ENCODE measurements at regions not wholly inside any gene's neighbourhood (a gene's known extent, or its start where the extent isn't known, plus 50 kb on each side); places are given as distances from the start of the nearest gene placed in this dataset.
"Not testable (repeated sequence)": the region's sequence is repeated elsewhere in the genome, so short reads cannot be mapped to it uniquely, and the experiment has no call there.

DNA sequence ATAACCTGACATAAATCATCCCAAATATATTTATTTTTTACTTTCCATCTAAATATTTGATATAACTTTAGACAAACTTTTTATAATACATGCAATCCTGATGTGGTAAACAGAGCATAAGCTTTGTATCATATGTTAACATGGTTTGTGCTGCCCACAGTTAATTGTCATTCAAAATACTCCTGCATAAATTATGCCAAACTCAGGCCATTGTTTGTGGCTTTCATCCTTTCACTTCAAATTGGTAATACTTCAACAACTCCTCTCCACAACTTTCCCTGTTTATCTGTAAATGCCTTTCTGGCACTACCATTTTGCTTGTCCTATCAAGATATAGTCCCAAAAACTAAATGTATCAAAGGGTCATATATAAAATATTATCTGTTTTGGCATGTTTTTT lies 586.7 kb downstream of the HINT1 start:
- no peak for DNase-seq (ENCODE audit: low read depth)

DNA sequence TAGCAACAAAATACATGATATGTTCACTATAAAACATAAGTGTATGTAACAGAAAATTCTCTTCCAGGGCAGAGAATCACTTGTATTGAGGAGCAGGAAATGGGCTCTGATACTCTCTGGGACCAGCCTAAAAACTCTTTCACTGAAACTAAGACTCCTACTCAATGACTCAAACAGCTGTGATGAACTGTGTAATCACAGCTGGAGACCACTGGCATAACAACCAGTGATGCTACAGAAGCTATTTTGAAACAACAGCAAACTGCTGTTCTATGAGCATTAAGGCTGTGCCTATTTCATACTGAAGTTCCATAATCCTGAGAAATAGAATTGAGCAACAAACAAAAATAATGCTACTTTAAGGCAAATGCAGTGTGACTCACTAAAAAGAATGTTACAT lies 594.0 kb downstream of the HINT1 start:
- no peak for DNase-seq (ENCODE audit: low read depth)

DNA sequence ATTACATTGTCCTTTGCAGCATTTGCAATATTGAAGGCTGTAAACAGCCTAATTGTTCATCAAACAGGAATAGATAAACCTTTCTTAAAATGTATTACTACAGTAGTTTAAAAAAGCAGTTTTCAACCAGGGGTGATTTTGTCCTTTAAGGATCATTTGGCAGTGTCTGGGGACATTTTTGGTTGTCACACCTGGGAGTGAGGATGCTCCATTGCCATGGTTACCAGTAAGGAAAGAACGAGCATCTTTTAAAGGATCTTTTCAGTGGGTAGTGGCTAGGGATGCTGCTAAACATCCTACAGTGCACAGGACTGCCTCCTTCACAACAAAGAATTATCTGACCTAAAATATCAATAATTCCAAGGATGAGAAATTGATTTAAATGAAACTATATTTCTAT lies 596.3 kb downstream of the HINT1 start:
- DNase-seq (ENCODE audit: low read depth), result no peak

DNA sequence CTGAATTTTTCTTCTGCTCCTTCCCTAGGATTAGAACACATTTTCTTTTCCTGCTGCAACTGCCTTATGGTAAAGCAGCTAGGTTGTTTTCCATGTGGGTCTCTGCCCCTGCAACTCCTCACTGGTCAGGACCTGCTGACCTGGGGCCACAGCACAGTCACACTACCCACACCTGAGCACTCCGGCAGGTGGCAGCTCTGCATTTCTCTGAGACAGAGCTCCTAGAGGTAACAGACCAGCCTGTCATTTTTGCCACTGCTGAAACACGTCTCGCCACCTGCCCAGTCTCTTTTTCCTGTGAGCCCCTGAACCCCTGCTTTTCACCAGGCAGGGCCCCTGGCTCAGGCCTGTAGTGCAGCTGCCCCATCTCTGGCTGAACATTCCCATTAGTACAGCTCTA lies 609.6 kb downstream of the HINT1 start:
- no peak for DNase-seq (ENCODE audit: low read depth)

DNA sequence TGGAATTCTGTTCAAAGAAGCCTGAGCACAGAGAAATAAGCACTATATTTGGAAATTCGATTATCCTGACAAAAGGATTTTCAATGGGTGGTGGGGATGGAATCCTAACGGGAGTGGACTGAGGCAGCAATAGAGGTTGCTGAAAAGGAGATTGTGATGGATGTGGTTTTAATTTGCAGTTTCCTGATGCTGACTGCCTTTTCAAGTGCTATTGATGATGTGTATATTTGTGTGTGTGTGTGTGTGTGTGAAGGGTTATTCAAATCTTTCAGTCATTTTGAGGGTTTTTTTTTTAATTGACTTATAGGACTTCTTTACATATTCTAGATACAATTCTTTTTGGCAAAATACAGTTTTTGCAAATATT lies 614.5 kb downstream of the HINT1 start:
- no peak for DNase-seq (ENCODE audit: low read depth)

DNA sequence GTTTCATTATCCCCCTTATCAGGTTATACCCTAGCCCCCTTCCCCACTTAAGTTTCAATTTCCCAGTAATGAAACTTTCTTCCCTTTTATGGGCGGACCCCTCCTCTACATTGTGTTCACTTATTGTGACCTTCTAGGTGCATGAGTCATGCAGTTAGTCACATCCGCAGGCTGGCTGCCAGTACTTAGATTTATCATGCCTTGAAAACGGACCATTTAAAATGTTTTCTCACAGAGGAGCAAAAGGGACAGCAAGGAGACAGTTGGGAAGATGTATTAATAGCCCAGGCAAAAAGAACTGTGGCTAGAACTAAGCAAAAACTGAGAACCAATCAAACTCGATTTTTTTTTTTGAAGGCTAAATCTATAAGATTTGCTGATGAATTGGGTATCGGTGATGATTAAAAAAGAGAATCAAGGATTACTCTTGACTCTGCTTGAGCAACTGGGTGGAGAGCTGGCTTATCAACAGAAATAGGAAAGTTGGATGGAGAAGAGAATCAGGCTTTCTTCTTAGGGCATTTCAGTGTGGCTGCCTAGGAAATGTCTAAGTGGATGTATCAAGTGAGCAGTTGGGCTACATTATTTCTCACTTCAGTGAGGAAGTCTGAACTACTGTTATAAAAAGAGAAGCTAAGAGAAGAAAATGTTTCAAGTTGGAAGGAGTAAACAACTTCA lies 615.0 kb downstream of the HINT1 start:
- DNase-seq (ENCODE audit: low read depth), result no peak

DNA sequence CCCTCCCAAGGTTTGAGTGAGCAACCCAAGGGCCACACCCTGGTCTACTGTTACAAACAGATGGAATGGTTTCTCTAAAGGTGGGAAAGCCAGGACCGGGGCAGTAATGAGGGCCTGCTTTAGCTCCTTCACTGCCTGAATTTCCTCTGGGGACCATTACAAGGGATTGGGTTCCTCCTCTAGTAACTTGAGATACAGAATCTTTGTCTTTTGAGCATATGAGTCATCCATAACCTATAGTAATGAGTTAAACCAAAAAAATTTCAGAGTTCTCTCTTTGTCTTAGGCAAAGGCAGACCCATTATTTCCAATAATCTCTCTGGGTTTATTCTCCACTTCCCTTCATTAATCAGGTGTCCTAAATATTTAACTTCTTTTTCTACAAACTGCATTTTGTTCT lies 618.8 kb downstream of the HINT1 start:
- DNase-seq (ENCODE audit: low read depth), result no peak

DNA sequence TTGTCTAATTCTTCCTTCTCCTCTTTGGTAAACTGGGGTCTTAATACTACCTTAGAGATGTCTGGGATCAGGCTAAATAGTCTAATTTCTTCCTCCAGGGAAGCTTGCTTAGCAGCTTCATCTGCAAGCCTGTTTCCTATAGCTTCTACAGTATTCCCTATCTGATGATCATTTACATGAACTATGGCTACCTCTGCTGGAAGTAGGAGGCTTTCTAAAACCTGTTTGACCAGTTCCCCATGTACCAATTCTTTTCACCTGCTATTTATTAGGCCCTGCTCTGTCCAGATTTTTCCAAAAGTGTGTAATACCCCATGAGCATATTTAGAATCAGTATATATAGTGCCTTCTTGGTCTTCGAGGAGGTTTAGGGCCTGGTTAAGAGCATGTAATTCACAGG lies 619.8 kb downstream of the HINT1 start:
- DNase-seq (ENCODE audit: low read depth), result no peak

DNA sequence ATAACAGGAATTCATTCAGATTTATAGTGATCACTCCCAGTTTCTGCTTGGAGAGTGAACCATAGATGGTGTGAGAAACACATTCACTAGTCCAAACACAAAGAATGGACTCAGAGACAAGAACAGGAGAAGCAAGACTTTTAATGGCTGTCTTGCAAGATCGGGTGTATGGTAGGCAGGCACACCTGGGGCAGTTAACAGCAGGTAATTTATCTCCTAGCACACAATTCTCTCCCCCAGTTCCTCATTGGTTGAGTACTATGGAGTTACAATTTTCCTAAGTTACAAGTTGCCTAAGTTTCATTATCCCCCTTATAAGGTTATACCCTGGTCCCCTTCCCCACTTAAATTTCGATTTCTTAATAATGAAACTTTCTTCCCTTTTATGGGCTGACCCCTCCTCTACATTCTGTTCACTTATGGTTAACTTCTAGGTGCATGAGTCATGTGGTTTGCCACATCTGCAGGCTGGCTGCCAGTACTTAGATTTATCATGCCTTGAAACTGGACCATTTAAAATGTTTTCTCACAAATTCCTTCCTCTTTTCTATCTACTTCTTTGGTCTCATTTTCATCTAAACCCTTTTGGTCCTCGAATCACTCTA lies 623.3 kb downstream of the HINT1 start:
- no peak for DNase-seq (ENCODE audit: low read depth)

DNA sequence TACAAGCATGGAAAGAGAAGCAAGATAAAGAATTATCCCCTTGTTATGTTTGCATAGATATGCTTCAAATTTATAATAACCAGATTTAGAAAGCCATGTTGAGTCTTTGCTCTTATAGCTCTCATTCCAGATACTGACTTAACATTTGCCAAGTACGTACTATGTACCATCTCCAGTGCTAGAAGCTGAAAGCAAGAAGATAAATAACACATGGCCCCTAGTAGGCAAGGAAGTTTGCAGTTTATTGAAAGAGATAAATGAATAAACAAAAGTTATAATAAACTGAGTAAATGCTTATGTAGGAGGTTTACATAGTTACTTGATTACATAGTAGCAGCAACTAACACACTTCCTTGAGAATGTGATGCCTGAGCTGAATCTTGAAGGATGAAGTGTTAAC lies 628.4 kb downstream of the HINT1 start:
- no peak for DNase-seq (ENCODE audit: low read depth)

DNA sequence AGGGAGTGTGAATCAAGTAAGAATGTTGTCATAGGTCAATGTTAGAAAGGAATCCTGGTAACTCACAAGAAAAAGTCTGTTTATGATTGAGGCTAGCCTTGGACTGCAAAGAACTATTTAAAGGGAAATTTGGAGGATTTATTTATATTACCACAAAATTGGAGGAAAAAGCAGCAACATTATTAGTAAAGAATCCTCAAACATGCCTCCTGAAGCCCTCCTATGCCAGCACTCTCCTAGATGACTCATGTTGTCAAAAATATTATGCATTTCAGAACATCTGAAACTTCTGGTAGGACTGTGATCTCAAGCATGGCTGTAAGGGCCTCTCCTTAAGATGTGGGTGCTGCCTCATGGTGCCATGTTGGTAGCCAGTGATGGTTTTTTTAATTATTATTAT lies 628.5 kb downstream of the CHSY3 start:
- DNase-seq (ENCODE audit: low read depth), result no peak

DNA sequence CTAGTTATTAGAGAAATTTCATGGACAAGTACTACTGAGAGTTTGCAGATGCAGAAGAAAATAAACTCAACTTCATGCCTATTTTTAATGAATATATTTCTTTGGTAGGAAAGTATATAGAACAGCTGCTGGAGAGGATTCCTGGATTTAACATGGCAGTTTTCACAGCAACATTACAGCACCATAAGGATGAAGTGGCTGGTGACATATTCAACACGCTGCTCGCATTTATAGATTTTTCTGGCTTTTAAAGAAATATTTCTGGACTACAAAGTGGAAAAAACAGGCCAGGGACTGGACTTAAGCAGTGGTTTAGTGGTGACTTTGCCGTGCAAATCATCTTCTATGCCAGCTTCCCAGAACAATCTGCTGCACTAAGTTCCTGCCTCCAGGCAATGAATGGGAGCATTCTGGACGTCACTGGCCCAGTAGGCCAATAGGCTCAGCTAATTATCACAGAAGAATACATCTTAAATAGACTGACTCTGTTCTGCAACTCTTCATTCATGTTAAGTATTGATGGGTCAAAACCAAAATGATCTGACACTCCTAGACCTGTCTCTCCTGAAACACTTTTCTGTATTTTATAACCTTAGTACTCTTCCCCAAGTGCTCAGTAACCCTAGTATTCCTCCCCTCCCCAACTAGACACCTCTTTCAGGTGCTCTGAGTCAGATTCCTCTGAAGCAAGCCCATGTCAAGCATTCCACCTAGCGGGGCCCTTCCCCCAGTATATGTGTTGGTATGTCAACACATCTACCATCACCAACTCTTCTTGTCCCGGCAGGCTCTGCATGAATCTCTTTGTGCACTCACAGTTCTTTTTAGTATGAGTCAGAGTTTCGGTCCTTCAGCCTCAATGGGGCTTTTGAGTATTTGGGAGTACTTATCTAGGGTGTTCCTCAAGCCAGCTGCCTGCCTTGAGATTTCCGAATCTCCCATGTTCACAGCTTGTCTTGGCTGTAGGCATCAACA lies 625.5 kb downstream of the CHSY3 start:
- DNase-seq (ENCODE audit: low read depth), result no peak

DNA sequence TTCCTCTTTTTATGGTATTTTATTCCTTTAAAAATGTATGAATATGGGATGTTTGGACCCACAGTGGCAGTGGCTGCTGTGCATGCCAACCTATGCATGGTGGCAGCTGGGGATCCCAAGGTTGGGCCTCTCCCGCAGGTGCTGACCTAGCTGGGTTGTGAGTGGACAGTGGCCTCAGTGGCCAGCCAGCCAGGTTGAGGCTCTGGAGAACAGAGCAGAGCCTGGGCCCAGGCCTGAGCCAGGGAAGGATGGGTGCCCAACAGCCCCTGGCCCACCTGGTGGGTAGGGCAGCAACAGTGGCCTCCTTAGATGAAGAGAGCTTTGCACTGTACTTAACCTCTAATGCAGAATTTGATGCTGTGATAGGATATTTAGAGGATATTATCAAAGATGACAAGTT lies 624.8 kb downstream of the CHSY3 start:
- no peak for DNase-seq (ENCODE audit: low read depth)

DNA sequence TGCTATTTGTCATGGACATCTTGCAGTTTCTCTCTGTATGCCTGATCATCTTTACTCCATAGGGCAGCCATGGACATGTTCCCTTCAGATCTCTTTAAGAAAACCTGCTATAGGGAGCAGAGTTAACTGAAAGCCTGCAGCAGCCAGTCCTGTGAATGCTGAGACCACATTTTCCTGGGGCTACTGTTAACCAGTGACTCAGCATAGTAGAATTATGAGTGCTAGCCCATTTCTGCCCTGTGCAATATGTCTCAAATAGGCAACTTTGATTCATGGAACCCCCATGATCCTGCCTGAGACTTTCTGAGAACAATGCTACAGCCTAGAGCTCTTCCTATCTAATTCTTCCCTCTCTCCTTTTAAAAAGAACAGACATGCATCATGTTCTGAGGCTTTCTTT lies 624.2 kb downstream of the CHSY3 start:
- DNase-seq (ENCODE audit: low read depth), result no peak

DNA sequence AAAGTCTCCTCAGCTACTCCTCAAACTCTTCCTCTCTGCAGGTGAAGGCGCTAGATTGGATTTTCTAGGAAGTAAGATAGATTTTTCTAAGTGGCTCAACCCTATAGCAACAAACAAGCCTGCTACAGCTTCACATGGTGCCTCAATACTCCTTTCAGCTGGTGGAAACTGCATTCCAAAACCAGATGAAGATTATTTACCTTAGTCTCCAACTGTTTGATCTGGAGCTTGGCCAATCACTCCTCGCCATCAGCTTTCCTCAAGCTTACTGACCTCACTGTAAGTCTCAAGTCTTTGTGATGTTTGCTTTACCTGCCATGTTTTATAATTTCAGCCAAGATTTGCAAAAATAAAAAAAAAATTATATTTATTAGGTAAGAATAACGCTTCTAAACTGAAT lies 622.4 kb downstream of the CHSY3 start:
- DNase-seq (ENCODE audit: low read depth), result no peak

DNA sequence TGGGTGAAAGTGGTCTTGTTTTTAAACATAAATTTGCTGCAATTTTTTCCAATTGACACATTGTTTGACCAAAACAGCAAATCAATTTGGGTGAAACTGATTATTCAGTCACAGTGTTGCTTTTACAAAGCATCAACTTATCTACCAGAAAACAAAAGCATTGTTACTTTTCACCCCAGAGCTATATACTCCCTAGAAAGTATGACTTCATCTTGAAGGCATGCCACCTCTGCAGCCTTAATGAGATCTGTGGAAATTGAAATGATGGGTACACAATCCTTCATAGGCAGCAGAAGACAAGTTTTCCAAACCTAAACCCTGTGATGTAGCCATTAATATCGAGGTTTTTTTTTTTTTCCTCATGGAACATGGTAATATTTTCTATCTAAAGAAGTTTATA lies 615.9 kb downstream of the CHSY3 start:
- DNase-seq (ENCODE audit: low read depth), result no peak

DNA sequence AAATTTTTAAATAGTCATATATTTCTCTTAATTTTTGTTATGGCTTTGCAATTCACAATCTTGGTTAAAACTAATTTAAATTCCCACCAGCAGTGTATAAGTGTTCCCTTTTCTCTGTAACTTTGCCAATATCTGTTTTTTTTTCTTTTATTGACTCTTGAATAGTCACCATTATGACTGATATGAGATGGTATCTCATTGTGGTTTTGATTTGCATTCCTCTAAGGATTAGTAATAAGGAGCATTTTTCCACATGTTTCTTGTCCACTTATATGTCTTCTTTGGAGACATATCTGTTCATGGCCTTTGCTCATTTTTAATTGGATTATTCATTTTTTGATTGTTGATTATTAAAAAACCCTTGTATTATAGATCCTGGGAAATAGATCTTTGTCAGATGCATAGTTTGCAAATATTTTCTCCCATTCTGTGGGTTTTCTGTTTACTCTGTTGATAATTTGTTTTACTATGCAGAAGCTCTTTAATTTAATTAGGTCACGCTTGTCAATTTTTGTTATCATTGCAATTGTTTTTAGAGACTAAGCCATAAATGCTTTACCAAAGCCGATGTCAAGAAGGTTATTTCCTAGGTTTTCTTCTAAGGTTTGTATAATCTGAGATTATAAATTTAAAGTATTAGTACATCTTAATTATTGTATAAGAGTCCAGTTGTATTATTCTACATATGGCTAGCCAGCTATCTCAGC lies 610.9 kb downstream of the CHSY3 start:
- DNase-seq (ENCODE audit: low read depth), result no peak

DNA sequence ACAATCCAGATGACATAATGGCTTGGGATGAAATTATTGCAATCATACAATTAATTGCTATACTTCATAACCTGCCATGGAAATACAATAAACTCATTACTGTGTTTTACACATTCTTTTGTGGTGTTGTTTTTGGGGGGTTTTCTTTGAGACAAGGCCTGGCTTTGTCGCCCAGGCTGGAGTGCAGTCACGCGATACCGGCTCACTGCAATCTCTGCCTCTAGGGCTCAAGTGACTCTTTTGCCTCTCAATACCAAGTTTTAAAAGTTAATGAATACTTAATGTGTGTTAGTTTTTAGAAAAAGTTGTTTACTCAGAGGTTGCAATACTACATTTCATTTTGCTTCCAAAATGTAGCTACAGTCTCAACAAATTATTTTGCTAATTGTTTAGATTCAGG lies 598.4 kb downstream of the CHSY3 start:
- no peak for DNase-seq (ENCODE audit: low read depth)

DNA sequence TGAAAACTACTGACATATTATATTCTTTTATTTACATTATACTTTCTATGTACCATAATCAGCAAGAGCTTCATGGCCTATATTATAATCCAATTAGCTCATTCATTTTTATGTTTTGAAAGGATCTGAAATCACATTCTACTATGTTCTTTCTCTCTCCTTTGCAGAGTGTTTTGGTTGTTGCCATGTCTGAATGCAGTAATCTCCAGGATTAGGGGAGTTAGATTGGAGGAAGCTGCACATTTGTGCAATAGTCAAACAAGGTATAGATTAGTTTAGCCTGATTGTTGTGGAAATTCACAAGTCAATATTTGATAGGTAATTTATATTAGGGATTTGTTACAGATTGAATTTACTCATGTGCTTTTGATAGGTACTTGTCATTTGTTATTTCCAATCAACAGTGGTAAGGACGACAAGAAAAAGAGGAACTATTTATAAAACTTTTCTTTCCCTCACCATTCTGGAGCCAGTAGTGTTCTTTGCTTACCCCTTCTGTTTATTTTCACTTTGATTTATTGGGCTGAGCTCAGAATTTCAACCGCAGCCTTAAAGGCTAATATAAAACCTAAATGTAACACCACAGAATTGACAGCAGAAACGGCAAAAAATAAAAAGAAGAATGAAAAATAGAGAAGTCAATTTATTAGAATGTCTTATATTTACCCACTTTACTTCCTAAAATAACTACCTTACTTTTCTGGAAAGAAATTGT lies 597.0 kb downstream of the CHSY3 start:
- DNase-seq (ENCODE audit: low read depth), result no peak

DNA sequence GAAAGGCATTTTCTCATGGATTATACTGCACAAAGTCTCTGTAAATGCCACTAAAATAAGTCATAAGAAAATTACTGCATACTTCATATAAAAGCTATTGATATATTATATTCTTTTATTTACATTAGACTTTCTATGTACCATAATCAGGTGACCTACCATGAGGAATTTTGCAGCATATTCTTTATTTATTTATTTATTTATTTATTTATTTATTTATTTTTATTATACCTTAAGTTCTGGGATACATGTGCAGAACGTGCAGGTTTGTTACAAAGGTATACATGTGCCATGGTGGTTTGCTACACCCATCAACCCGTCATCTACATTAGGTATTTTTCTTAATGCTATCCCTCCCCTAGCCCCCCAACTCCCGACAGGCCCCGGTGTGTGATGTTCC lies 596.2 kb downstream of the CHSY3 start:
- DNase-seq (ENCODE audit: low read depth), result not testable (repeated sequence)

DNA sequence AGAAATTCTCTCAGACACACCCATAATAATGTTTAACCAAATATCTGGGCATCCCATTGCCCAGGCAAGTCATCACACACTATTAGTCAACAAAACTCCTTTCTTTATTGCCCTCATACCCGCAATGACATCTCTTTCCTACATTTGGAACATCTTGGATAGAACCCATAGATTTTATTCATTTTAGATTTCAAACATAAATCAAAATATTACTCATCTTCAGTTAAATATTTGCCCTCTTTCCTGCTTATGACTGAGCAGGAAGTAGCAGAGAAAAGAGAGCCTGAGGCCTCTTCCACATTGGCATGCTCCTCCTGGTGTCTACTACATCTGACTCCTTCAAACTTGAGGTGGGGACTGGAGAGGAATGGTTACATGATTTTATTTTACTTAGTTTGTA lies 592.0 kb downstream of the CHSY3 start:
- DNase-seq (ENCODE audit: low read depth), result no peak

DNA sequence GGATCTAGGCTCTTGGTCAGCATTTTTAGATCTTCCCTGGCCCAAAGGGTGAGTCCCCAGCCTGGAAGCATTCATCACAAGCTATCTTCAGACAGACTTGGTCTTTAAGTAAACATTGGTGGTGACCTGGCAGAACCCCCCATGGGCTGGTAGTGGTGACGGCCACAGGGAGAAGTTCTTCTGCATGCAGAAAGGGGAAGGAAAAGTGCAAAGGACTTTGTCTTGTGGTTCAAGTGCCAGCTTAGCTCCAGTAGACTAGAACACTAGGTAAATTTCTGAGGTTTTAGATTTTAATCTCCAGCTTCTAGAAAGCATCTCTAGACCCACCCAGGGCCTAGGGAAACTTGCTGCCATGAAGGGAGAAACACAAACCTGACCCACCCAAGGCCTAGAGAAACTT lies 584.0 kb downstream of the CHSY3 start:
- DNase-seq (ENCODE audit: low read depth), result no peak

Data from activated T-helper 1 cell treated with Interleukin-2 at 50 U/mL for 16 hours (primary cell).